Sigmoid colon (tissue), 4 donors: ENCODE measurements at regions not wholly inside any gene's neighbourhood (a gene's known extent, or its start where the extent isn't known, plus 50 kb on each side); places are given as distances from the start of the nearest gene placed in this dataset.

Experiments used
- EP300 ChIP-seq, 4 donors: sonication (generic); formaldehyde crosslinking; IDR thresholded peaks; one replicate each; pipeline ENCODE4 v1.6.1; 2017; ENCODE audit warnings: antibody characterized with exemption in 4 of 4
- POLR2A ChIP-seq, 2 donors: fragments of 450-650 bp; IDR thresholded peaks; one replicate each; pipeline ENCODE4 v1.6.1; 2016; ENCODE audit warnings: antibody characterized with exemption in 2 of 2, mild to moderate bottlenecking in 2 of 2, moderate library complexity in 2 of 2
- POLR2AphosphoS5 ChIP-seq, 4 donors: sonication (generic); formaldehyde crosslinking; IDR thresholded peaks; one replicate each; pipeline ENCODE4 v1.6.1; 2017; ENCODE audit warnings: antibody characterized with exemption in 4 of 4
- TF ChIP-seq, protein P1 (sequence below), 4 experiments: fragments of 450-650 bp in 3 of 4; fragments of 200-600 bp in 1 of 4; IDR thresholded peaks; one replicate each; pipeline ENCODE4 v1.5.1; 2016 to 2019; ENCODE audit warnings: antibody characterized with exemption in 4 of 4, mild to moderate bottlenecking in 3 of 4, moderate library complexity in 2 of 4

DNA sequence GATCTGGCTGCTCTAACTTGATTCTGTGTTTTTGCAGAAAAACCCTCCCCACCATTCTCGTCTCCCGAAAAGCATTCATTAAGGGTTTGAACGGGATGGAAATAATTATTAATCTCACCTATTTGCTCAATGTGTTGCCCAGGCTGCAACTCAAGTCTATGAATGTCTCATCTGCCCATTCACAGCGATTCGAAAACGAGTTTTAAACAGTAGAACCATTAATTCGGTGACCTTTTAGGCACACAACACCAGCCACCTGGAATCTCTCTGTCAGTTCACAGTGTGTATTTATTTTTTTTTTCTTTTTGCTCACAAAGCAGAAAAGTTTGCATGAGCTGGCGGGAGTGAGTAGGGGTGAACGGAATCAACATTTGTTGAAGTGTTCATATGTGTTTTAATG, 764.7 kb upstream of the TPTE start:
- TF ChIP-seq, protein P1, sequence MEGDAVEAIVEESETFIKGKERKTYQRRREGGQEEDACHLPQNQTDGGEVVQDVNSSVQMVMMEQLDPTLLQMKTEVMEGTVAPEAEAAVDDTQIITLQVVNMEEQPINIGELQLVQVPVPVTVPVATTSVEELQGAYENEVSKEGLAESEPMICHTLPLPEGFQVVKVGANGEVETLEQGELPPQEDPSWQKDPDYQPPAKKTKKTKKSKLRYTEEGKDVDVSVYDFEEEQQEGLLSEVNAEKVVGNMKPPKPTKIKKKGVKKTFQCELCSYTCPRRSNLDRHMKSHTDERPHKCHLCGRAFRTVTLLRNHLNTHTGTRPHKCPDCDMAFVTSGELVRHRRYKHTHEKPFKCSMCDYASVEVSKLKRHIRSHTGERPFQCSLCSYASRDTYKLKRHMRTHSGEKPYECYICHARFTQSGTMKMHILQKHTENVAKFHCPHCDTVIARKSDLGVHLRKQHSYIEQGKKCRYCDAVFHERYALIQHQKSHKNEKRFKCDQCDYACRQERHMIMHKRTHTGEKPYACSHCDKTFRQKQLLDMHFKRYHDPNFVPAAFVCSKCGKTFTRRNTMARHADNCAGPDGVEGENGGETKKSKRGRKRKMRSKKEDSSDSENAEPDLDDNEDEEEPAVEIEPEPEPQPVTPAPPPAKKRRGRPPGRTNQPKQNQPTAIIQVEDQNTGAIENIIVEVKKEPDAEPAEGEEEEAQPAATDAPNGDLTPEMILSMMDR (IDR thresholded peaks at IDR 0.05), result no peak
- no peak for TF ChIP-seq POLR2A (IDR thresholded peaks at IDR 0.05)
- TF ChIP-seq EP300 (IDR thresholded peaks at IDR 0.05), result no peak
- no peak for TF ChIP-seq POLR2AphosphoS5 (IDR thresholded peaks at IDR 0.05)
